ENCODE measurements at regions not wholly inside any gene's neighbourhood (a gene's known extent, or its start where the extent isn't known, plus 50 kb on each side); places are given as distances from the start of the nearest gene placed in this dataset.

DNA sequence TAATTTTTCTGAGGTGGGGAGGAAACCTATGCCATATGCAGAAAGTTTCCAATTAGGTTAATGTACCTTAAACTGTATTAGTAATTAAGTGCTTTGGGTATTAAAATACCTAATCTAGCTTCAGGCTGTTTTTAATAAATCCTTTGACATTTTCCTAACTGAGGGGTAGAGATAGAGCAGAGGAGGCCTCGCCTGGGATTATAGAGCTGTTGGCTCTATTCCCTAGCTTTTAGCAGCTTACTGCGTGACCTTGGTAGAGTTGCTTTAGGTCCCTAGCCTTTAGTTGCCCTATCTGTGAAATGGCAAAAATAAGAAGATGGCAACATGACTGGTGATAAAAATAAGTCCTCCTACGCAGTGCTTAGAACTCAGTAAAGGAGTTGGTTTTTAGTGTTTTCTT, 621.0 kb downstream of the LMO4 start:
- Mint-ChIP-seq H3K36me3 (no peaks in the 10 kb centered on the region), H3K9me3 (no peaks in the 10 kb centered on the region), H3K27ac (no peak overlapping the region), H3K4me1 (no peaks in the 10 kb centered on the region), H3K4me3 (no peak overlapping the region), H3K27me3 (peaks cover 13% of the 10 kb centered on the region)
- DNase-seq (no peak), ATAC-seq (ENCODE audit: low read depth) (no peak)
- POLR2A ChIA-PET, result no interaction called here

- Mint-ChIP-seq H3K9me3 (no peaks in the 10 kb centered on the region), H3K36me3 (no peaks in the 10 kb centered on the region), H3K4me3 (no peak overlapping the region), H3K4me1 (no peaks in the 10 kb centered on the region), H3K27ac (no peak overlapping the region), H3K27me3 (peaks cover 13% of the 10 kb centered on the region)
- POLR2A ChIA-PET, result no interaction called here
- ATAC-seq (ENCODE audit: low read depth) (no peak), DNase-seq (no peak)
Measured at GRCh38 chr1:87950369-87950768, 621.7 kb downstream of the LMO4 start.

- peaks cover 12% of the 10 kb centered on the region for H3K27me3 Mint-ChIP-seq
- H3K36me3 Mint-ChIP-seq, result no peaks in the 10 kb centered on the region
- POLR2A ChIA-PET, result no interaction called here
- no peaks in the 10 kb centered on the region for H3K9me3 Mint-ChIP-seq
- no peak overlapping the region for H3K27ac Mint-ChIP-seq
- H3K4me3 Mint-ChIP-seq, result no peak overlapping the region
- no peaks in the 10 kb centered on the region for H3K4me1 Mint-ChIP-seq
- DNase-seq (no peak), ATAC-seq (ENCODE audit: low read depth) (no peak)
Measured at GRCh38 chr1:87951409-87951808, 622.7 kb downstream of the LMO4 start.

GRCh38 chr1:87951852-87952251, 623.2 kb downstream of the LMO4 start:
- no peak for ATAC-seq (ENCODE audit: low read depth)
- no peak for DNase-seq
- Mint-ChIP-seq H3K4me3 (no peak overlapping the region), H3K27ac (no peak overlapping the region), H3K9me3 (no peaks in the 10 kb centered on the region), H3K36me3 (no peaks in the 10 kb centered on the region), H3K4me1 (no peaks in the 10 kb centered on the region), H3K27me3 (peaks cover 12% of the 10 kb centered on the region)
- POLR2A ChIA-PET, result no interaction called here

DNA sequence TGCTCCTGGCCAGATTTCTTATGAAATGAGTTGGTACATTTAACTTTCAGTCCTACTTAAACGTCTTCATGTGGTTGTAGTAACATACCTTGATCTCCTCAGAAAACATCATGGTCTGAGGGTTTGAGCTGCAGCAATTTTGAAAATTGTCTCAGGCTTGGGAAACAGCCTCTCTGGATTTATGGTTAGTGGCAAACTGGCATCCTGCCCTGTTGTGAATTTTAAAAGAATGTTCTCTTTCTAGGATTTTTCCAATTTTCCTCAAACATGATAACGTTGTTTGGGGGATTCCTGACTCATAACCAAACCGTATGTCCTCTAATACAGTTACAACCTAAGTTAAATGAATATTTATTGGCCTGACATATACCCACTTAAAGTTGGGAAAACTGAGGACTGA, 624.4 kb downstream of the LMO4 start:
- no peak overlapping the region for H3K4me3 Mint-ChIP-seq
- H3K36me3 Mint-ChIP-seq, result no peaks in the 10 kb centered on the region
- no peak overlapping the region for H3K27ac Mint-ChIP-seq
- POLR2A ChIA-PET, result interaction anchor here (0.9 kb wide), 1 partner anchor 624 kb away, joined by 3 read pairs; the partner anchor contains the start of gene LMO4
- DNase-seq (no peak), ATAC-seq (ENCODE audit: low read depth) (no peak)
- H3K27me3 Mint-ChIP-seq, result peaks cover 12% of the 10 kb centered on the region
- no peaks in the 10 kb centered on the region for H3K4me1 Mint-ChIP-seq
- no peaks in the 10 kb centered on the region for H3K9me3 Mint-ChIP-seq

GRCh38 chr1:87953732-87954344, 625.2 kb downstream of the LMO4 start:
- H3K4me3 Mint-ChIP-seq, result no peak overlapping the region
- H3K27ac Mint-ChIP-seq, result no peak overlapping the region
- no peaks in the 10 kb centered on the region for H3K36me3 Mint-ChIP-seq
- no peaks in the 10 kb centered on the region for H3K4me1 Mint-ChIP-seq
- H3K27me3 Mint-ChIP-seq, result peaks cover 11% of the 10 kb centered on the region
- DNase-seq (peak; percentile 33), ATAC-seq (ENCODE audit: low read depth) (no peak)
- POLR2A ChIA-PET, result interaction anchor here (0.9 kb wide), 1 partner anchor 625 kb away, joined by 3 read pairs; the partner anchor contains the start of gene LMO4
- H3K9me3 Mint-ChIP-seq, result no peaks in the 10 kb centered on the region

- Mint-ChIP-seq H3K27ac (no peak overlapping the region), H3K36me3 (no peaks in the 10 kb centered on the region), H3K4me1 (no peaks in the 10 kb centered on the region), H3K9me3 (no peaks in the 10 kb centered on the region), H3K27me3 (peaks cover 4% of the 10 kb centered on the region), H3K4me3 (no peak overlapping the region)
- DNase-seq, result no peak
- no peak for ATAC-seq (ENCODE audit: low read depth)
- POLR2A ChIA-PET, result no interaction called here
Measured at GRCh38 chr1:87955038-87955437, 626.4 kb downstream of the LMO4 start.

GRCh38 chr1:87956072-87956471, 627.4 kb downstream of the LMO4 start:
- Mint-ChIP-seq H3K27me3 (peaks cover 3% of the 10 kb centered on the region), H3K27ac (no peak overlapping the region), H3K4me3 (no peak overlapping the region), H3K4me1 (no peaks in the 10 kb centered on the region), H3K9me3 (no peaks in the 10 kb centered on the region), H3K36me3 (no peaks in the 10 kb centered on the region)
- DNase-seq (no peak), ATAC-seq (ENCODE audit: low read depth) (no peak)
- POLR2A ChIA-PET, result no interaction called here

- H3K27ac Mint-ChIP-seq, result no peak overlapping the region
Measured at GRCh38 chr1:87956750-87957149, 628.1 kb downstream of the LMO4 start.

GRCh38 chr1:87957331-87957730, 628.7 kb downstream of the LMO4 start:
- H3K4me3 Mint-ChIP-seq, result no peak overlapping the region
- H3K36me3 Mint-ChIP-seq, result no peaks in the 10 kb centered on the region
- ATAC-seq (ENCODE audit: low read depth) (no peak), DNase-seq (no peak)
- H3K27ac Mint-ChIP-seq, result no peak overlapping the region
- H3K9me3 Mint-ChIP-seq, result no peaks in the 10 kb centered on the region
- POLR2A ChIA-PET, result no interaction called here
- H3K4me1 Mint-ChIP-seq, result no peaks in the 10 kb centered on the region
- peaks cover 6% of the 10 kb centered on the region for H3K27me3 Mint-ChIP-seq

More at GRCh38 chr1:87956750-87957149, 628.1 kb downstream of the LMO4 start:
- ATAC-seq (ENCODE audit: low read depth), result no peak
- POLR2A ChIA-PET, result no interaction called here
- Mint-ChIP-seq H3K4me1 (no peaks in the 10 kb centered on the region), H3K9me3 (no peaks in the 10 kb centered on the region), H3K36me3 (no peaks in the 10 kb centered on the region), H3K27me3 (peaks cover 3% of the 10 kb centered on the region), H3K4me3 (no peak overlapping the region)
- DNase-seq, result no peak

- no peak overlapping the region for H3K4me3 Mint-ChIP-seq
Measured at GRCh38 chr1:87958201-87958600, 629.5 kb downstream of the LMO4 start.

DNA sequence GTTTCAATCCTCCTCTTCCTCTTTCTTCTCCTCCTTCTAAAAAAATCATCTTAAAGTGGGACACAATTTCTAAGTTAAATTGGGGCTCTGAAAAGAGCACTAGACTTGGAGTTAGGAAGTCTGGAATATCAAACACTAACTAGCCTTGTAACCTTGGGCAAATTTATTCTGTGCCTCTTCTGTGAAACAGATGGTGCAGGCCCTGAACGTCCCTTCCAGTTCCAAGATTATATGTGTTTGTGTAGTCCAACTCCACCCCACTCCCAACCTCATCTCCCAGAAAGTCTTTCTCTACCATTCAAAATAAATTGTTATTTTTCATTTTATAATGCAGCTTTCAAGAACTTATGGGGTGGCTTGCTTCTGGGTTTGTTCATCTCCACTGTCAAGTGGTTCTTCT, 630.0 kb downstream of the LMO4 start:
- no peaks in the 10 kb centered on the region for H3K9me3 Mint-ChIP-seq
- DNase-seq (no peak), ATAC-seq (ENCODE audit: low read depth) (no peak)
- no peaks in the 10 kb centered on the region for H3K4me1 Mint-ChIP-seq
- H3K4me3 Mint-ChIP-seq, result no peak overlapping the region
- H3K27me3 Mint-ChIP-seq, result peaks cover 7% of the 10 kb centered on the region
- no peaks in the 10 kb centered on the region for H3K36me3 Mint-ChIP-seq
- H3K27ac Mint-ChIP-seq, result no peak overlapping the region
- POLR2A ChIA-PET, result no interaction called here

More at GRCh38 chr1:87958201-87958600, 629.5 kb downstream of the LMO4 start:
- Mint-ChIP-seq H3K27me3 (peaks cover 7% of the 10 kb centered on the region), H3K9me3 (no peaks in the 10 kb centered on the region), H3K4me1 (no peaks in the 10 kb centered on the region), H3K27ac (no peak overlapping the region), H3K36me3 (no peaks in the 10 kb centered on the region)
- DNase-seq (no peak), ATAC-seq (ENCODE audit: low read depth) (no peak)
- POLR2A ChIA-PET, result no interaction called here

DNA sequence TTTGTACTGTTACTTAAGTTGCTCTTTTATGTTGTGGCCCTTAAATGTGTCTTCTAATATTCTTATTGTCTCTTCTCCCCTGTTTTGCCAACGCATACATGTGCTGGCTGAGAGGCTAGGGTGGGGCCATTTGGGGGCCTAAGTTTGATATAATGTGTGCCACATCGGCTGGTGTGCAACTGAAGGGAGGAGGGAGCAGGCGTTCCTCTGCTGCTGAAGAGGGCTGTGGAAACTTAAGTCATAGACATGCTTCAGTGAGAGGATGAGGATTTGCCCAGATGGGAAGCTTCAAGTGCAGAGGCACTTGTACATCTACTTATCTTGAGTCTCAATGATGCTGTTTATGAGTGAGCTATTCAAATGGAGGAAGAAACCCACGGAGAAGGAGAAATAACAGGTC, 630.6 kb downstream of the LMO4 start:
- ATAC-seq (ENCODE audit: low read depth) (no peak), DNase-seq (no peak)
- no peaks in the 10 kb centered on the region for H3K4me1 Mint-ChIP-seq
- no peaks in the 10 kb centered on the region for H3K9me3 Mint-ChIP-seq
- H3K36me3 Mint-ChIP-seq, result no peaks in the 10 kb centered on the region
- POLR2A ChIA-PET, result no interaction called here
- H3K4me3 Mint-ChIP-seq, result no peak overlapping the region
- peaks cover 7% of the 10 kb centered on the region for H3K27me3 Mint-ChIP-seq
- H3K27ac Mint-ChIP-seq, result no peak overlapping the region

GRCh38 chr1:87961992-87962391, 633.3 kb downstream of the LMO4 start:
- no peaks in the 10 kb centered on the region for H3K9me3 Mint-ChIP-seq
- DNase-seq (no peak), ATAC-seq (ENCODE audit: low read depth) (no peak)
- no peaks in the 10 kb centered on the region for H3K4me1 Mint-ChIP-seq
- no peak overlapping the region for H3K27ac Mint-ChIP-seq
- H3K27me3 Mint-ChIP-seq, result peaks cover 9% of the 10 kb centered on the region
- no peaks in the 10 kb centered on the region for H3K36me3 Mint-ChIP-seq
- H3K4me3 Mint-ChIP-seq, result no peak overlapping the region
- POLR2A ChIA-PET, result no interaction called here

GRCh38 chr1:87963556-87963955, 634.9 kb downstream of the LMO4 start:
- Mint-ChIP-seq H3K4me3 (no peak overlapping the region), H3K9me3 (no peaks in the 10 kb centered on the region), H3K27ac (no peak overlapping the region), H3K27me3 (peaks cover 9% of the 10 kb centered on the region), H3K36me3 (no peaks in the 10 kb centered on the region), H3K4me1 (no peaks in the 10 kb centered on the region)
- POLR2A ChIA-PET, result no interaction called here
- DNase-seq (no peak), ATAC-seq (ENCODE audit: low read depth) (no peak)
